Activated CD4-positive, alpha-beta T cell treated with anti-CD3 and anti-CD28 coated beads, Interleukin-2, amount 10 ng/mL, durations not matched to agents 7 days and 5 days (primary cell): ENCODE measurements at regions not wholly inside any gene's neighbourhood (a gene's known extent, or its start where the extent isn't known, plus 50 kb on each side); places are given as distances from the start of the nearest gene placed in this dataset.
"Not testable (repeated sequence)": the region's sequence is repeated elsewhere in the genome, so short reads cannot be mapped to it uniquely, and the experiment has no call there.

Source experiments
- CTCF ChIA-PET: fragments of 350-600 bp; sonication (Branson Sonifier 250); formaldehyde crosslinking; loops from one replicate; lab custom pipeline; 2021; ENCODE audit warnings: antibody characterized with exemption; lab: Charles Lee
- POLR2A ChIA-PET: fragments of 350-600 bp; sonication (Branson Sonifier 250); formaldehyde crosslinking; loops from one replicate; lab custom pipeline; 2021; ENCODE audit warnings: antibody characterized with exemption; lab: Charles Lee
- DNase-seq: peaks from one replicate; pipeline ENCODE4 v3.0.0-alpha.2; 2020
- H3K27ac Mint-ChIP-seq: one replicate; pipeline ENCODE4 v1.8.0; 2021; ENCODE audit warnings: mild to moderate bottlenecking, moderate library complexity, mixed read lengths
- H3K27me3 Mint-ChIP-seq: one replicate; pipeline ENCODE4 v1.8.0; 2021; ENCODE audit warnings: mixed read lengths
- H3K36me3 Mint-ChIP-seq: one replicate; pipeline ENCODE4 v1.8.0; 2021; ENCODE audit warnings: low read depth, mixed read lengths
- H3K4me1 Mint-ChIP-seq: one replicate; pipeline ENCODE4 v1.8.0; 2021; ENCODE audit warnings: mixed read lengths
- H3K4me3 Mint-ChIP-seq: one replicate; pipeline ENCODE4 v1.8.0; 2021; ENCODE audit warnings: mild to moderate bottlenecking, moderate library complexity, mixed read lengths
- H3K9me3 Mint-ChIP-seq: one replicate; pipeline ENCODE4 v1.8.0; 2021; ENCODE audit warnings: mixed read lengths

- POLR2A ChIA-PET, result no interaction called here
- DNase-seq, result no peak
- Mint-ChIP-seq H3K36me3 (no peaks in the 10 kb centered on the region), H3K27me3 (no peaks in the 10 kb centered on the region), H3K4me3 (no peak overlapping the region), H3K4me1 (no peaks in the 10 kb centered on the region), H3K9me3 (no peaks in the 10 kb centered on the region), H3K27ac (no peak overlapping the region)
- CTCF ChIA-PET, result interaction anchor here (1.1 to 1.2 kb wide), 2 partner anchors 12 to 87 kb away, joined by 3 read pairs; no protein-coding TSS in a partner anchor
These were observed 356.6 kb upstream of the SULF2 start for GRCh38 chr20:48141660-48142515.

- H3K36me3 Mint-ChIP-seq, result no peaks in the 10 kb centered on the region
- no peaks in the 10 kb centered on the region for H3K4me1 Mint-ChIP-seq
- ChIA-PET POLR2A (no interaction called here), CTCF (interaction anchor here (0.6 to 0.7 kb wide), 2 partner anchors 329 to 843 kb away, joined by 3 to 6 read pairs; no protein-coding TSS in a partner anchor)
- no peaks in the 10 kb centered on the region for H3K9me3 Mint-ChIP-seq
- H3K27me3 Mint-ChIP-seq, result no peaks in the 10 kb centered on the region
- no peak overlapping the region for H3K4me3 Mint-ChIP-seq
- no peak for DNase-seq
- no peak overlapping the region for H3K27ac Mint-ChIP-seq
These were observed 354.2 kb upstream of the SULF2 start for GRCh38 chr20:48139262-48140041.

DNA sequence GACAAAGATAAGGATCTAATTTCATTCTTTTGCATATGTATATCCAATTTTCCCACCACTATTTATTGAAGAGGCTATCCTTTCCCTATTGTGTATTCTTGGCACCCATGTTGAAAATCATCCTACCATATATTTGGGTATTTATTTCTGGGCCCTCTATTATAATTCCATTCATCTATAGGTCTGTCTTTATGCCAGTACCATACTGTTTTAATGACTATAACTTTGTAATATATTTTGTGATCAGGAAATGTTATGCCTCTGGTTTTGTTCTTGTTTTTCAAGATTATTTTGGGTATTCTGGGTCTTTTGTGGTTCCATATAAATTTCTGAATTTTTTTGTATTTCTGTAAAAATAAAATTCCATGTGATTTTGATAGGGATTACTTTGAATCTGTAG, 347.6 kb upstream of the SULF2 start:
- Mint-ChIP-seq H3K36me3 (no peaks in the 10 kb centered on the region), H3K4me1 (no peaks in the 10 kb centered on the region), H3K27ac (no peak overlapping the region), H3K4me3 (no peak overlapping the region), H3K27me3 (peaks cover 7% of the 10 kb centered on the region), H3K9me3 (no peaks in the 10 kb centered on the region)
- POLR2A ChIA-PET, result no interaction called here
- no peak for DNase-seq
- CTCF ChIA-PET, result no interaction called here

DNA sequence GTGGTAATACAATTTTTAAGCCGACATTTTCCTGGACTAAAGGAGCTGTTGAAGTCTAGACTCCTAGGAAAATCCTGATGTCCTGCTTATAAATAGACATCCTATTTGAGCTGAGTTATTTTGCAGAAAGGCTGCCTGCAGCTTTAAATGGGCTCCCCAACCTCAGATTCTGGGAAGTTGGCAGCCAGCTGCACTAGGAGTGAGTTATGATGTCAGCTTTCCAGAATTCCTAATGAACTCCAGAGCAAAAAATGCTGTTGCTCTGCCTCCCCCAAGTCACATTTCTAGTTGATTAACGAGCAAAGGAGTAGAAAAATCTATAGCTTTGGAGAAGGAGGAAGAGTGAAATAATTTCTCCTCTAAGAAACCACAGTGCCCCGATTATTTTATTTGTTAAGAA, 346.3 kb upstream of the SULF2 start:
- H3K9me3 Mint-ChIP-seq, result no peaks in the 10 kb centered on the region
- H3K4me3 Mint-ChIP-seq, result no peak overlapping the region
- no peaks in the 10 kb centered on the region for H3K36me3 Mint-ChIP-seq
- DNase-seq, result no peak
- no peaks in the 10 kb centered on the region for H3K4me1 Mint-ChIP-seq
- no peak overlapping the region for H3K27ac Mint-ChIP-seq
- ChIA-PET POLR2A (no interaction called here), CTCF (interaction anchor here (0.6 kb wide), 1 partner anchor 125 kb away, joined by 3 read pairs; no protein-coding TSS in a partner anchor)
- H3K27me3 Mint-ChIP-seq, result peaks cover 7% of the 10 kb centered on the region

GRCh38 chr20:48129345-48129942, 344.2 kb upstream of the SULF2 start:
- Mint-ChIP-seq H3K4me1 (no peaks in the 10 kb centered on the region), H3K27ac (no peak overlapping the region), H3K27me3 (peaks cover 7% of the 10 kb centered on the region), H3K4me3 (no peak overlapping the region), H3K9me3 (no peaks in the 10 kb centered on the region), H3K36me3 (no peaks in the 10 kb centered on the region)
- DNase-seq, result no peak
- POLR2A ChIA-PET, result no interaction called here
- CTCF ChIA-PET, result interaction anchor here (0.6 kb wide), 2 partner anchors 49 to 1849 kb away, joined by 3 to 6 read pairs; no protein-coding TSS in a partner anchor

- H3K27me3 Mint-ChIP-seq, result peaks cover 4% of the 10 kb centered on the region
- POLR2A ChIA-PET, result no interaction called here
- no peak for DNase-seq
- no peaks in the 10 kb centered on the region for H3K36me3 Mint-ChIP-seq
- H3K27ac Mint-ChIP-seq, result no peak overlapping the region
- CTCF ChIA-PET, result no interaction called here
- H3K4me1 Mint-ChIP-seq, result no peaks in the 10 kb centered on the region
- H3K9me3 Mint-ChIP-seq, result no peaks in the 10 kb centered on the region
- H3K4me3 Mint-ChIP-seq, result no peak overlapping the region
These were observed 343.2 kb upstream of the SULF2 start for GRCh38 chr20:48128436-48128835.

DNA sequence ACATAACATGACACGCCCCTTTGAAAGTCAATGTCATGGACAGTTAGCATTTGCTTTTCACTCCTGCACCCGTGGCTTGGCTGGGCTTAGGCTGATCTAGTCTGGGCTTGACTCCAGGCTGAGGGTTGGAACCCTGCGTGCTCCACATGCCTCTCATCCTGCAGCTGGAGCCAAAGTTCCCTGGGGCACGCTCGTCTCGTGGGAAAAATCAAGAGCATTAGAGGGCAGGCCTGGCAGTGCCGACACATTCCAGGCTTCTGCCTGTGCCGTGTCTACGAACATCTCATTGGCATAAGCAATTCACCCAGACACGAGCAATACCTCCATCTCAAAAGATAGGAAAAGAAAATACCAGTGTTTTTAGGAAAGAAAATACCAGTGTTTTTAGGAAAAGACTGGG, 342.7 kb upstream of the SULF2 start:
- CTCF ChIA-PET, DNase-seq, H3K4me1 Mint-ChIP-seq, POLR2A ChIA-PET, H3K9me3 Mint-ChIP-seq, H3K27ac Mint-ChIP-seq, H3K4me3 Mint-ChIP-seq, H3K27me3 Mint-ChIP-seq, H3K36me3 Mint-ChIP-seq: not testable (repeated sequence)

GRCh38 chr20:48127133-48127532, 341.9 kb upstream of the SULF2 start:
- DNase-seq, H3K4me3 Mint-ChIP-seq, H3K27ac Mint-ChIP-seq, CTCF ChIA-PET, H3K36me3 Mint-ChIP-seq, H3K9me3 Mint-ChIP-seq, POLR2A ChIA-PET, H3K4me1 Mint-ChIP-seq, H3K27me3 Mint-ChIP-seq: not testable (repeated sequence)

- no peaks in the 10 kb centered on the region for H3K27me3 Mint-ChIP-seq
- no peaks in the 10 kb centered on the region for H3K4me1 Mint-ChIP-seq
- H3K9me3 Mint-ChIP-seq, result no peaks in the 10 kb centered on the region
- no peaks in the 10 kb centered on the region for H3K36me3 Mint-ChIP-seq
- no peak overlapping the region for H3K27ac Mint-ChIP-seq
- H3K4me3 Mint-ChIP-seq, result no peak overlapping the region
- ChIA-PET CTCF (no interaction called here), POLR2A (no interaction called here)
- no peak for DNase-seq
These were observed 341.0 kb upstream of the SULF2 start for GRCh38 chr20:48126227-48126740.

DNA sequence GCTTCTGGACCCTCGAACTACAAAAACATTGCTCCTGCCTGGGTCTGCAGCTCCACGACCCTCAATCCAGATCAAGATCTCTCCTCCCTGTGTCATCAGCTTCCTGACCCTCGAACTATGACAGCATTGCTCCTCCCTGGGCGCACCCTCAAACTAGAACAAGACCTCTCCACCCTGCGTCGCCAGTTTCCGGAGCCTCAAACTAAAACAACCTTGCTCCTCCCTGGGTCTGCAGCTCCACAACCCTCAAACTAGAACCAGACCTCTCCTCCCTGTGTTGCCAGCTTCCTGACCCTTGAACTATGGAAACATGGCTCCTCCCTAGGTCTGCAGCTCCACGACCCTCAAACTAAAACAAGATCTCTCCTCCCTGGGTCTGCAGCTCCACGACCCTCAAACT, 339.7 kb upstream of the SULF2 start:
- no peaks in the 10 kb centered on the region for H3K36me3 Mint-ChIP-seq
- CTCF ChIA-PET, result interaction anchor here (1.1 to 1.3 kb wide), 2 partner anchors 43 to 230 kb away, joined by 3 read pairs; no protein-coding TSS in a partner anchor
- H3K4me3 Mint-ChIP-seq, result no peak overlapping the region
- no peaks in the 10 kb centered on the region for H3K9me3 Mint-ChIP-seq
- H3K4me1 Mint-ChIP-seq, result no peaks in the 10 kb centered on the region
- no peak overlapping the region for H3K27ac Mint-ChIP-seq
- POLR2A ChIA-PET, result interaction anchor here (0.7 kb wide), 1 partner anchor 128 kb away, joined by 3 read pairs; no protein-coding TSS in a partner anchor
- H3K27me3 Mint-ChIP-seq, result no peaks in the 10 kb centered on the region
- no peak for DNase-seq

- Mint-ChIP-seq H3K36me3 (no peaks in the 10 kb centered on the region), H3K27ac (no peak overlapping the region), H3K27me3 (no peaks in the 10 kb centered on the region), H3K9me3 (no peaks in the 10 kb centered on the region), H3K4me1 (no peaks in the 10 kb centered on the region), H3K4me3 (no peak overlapping the region)
- DNase-seq, result no peak
- POLR2A ChIA-PET, result interaction anchor here (0.7 kb wide), 1 partner anchor 128 kb away, joined by 3 read pairs; no protein-coding TSS in a partner anchor
- CTCF ChIA-PET, result interaction anchor here (1.1 to 1.7 kb wide), 3 partner anchors 42 to 229 kb away, joined by 3 to 5 read pairs (median 3); no protein-coding TSS in a partner anchor
These were observed 339.0 kb upstream of the SULF2 start for GRCh38 chr20:48124181-48124782.

DNA sequence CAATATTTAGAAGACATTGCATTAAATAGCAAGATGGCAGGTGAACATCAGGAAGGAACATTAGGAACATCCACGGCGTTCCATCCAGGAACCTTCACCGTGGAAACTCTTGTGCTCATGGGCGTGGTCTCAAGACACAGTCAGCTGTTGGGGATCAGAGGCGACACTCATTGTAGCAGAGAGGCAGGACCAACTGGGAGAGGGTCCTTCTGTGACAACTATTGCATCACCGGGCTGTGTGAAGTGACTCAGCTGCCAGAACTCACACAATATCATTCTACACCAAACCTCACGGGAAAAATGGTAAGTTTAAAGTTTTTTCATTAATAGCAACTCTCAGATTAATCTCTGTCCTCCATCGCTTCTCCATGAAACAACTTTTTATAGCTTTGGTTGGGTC, 334.8 kb upstream of the SULF2 start:
- Mint-ChIP-seq H3K4me3 (no peak overlapping the region), H3K27me3 (no peaks in the 10 kb centered on the region), H3K4me1 (no peaks in the 10 kb centered on the region), H3K9me3 (no peaks in the 10 kb centered on the region), H3K36me3 (no peaks in the 10 kb centered on the region), H3K27ac (no peak overlapping the region)
- ChIA-PET POLR2A (no interaction called here), CTCF (interaction anchor here (0.6 kb wide), 1 partner anchor 225 kb away, joined by 6 read pairs; no protein-coding TSS in a partner anchor)
- no peak for DNase-seq
